CD4-positive, alpha-beta T cell (primary cell): ENCODE measurements at regions not wholly inside any gene's neighbourhood (a gene's known extent, or its start where the extent isn't known, plus 50 kb on each side); places are given as distances from the start of the nearest gene placed in this dataset.

ENCODE experiments used
- ATAC-seq: fragments of 200-7000 bp; cut with Tn5 transposase; one replicate; pipeline ENCODE4 v1.10.0; 2022; ENCODE audit warnings: mild to moderate bottlenecking; ENCODE audit not compliant: poor library complexity
- CTCF ChIA-PET: fragments of 350-600 bp; sonication (Branson Sonifier 250); formaldehyde crosslinking; loops from one replicate; lab custom pipeline; 2021; ENCODE audit warnings: antibody characterized with exemption, inconsistent platforms; lab: Charles Lee
- POLR2A ChIA-PET: fragments of 350-600 bp; sonication (Branson Sonifier 250); formaldehyde crosslinking; loops from one replicate; lab custom pipeline; 2021; ENCODE audit warnings: antibody characterized with exemption, inconsistent platforms; lab: Charles Lee
- DNase-seq, 14 experiments: peaks; one replicate each; pipeline ENCODE4 v3.0.0-alpha.2; 2013 to 2020; ENCODE audit warnings: mixed read lengths in 2 of 14
- H3K27ac ChIP-seq, 2 donors: one replicate each; pipeline versions ENCODE4 v1.5.1 to v1.7.0; 2013; ENCODE audit warnings: low read length in 2 of 2, low read depth in 1 of 2, mild to moderate bottlenecking in 1 of 2
- H3K27me3 ChIP-seq, 2 experiments: 1 replicate in 1 of 2; 2 replicates in 1 of 2; pipeline versions ENCODE4 v1.6.1 to v1.7.0; 2013; ENCODE audit warnings: low read length in 2 of 2, control low read depth in 1 of 2, mild to moderate bottlenecking in 1 of 2, moderate library complexity in 1 of 2; ENCODE audit not compliant: insufficient read depth in 2 of 2, control insufficient read depth in 1 of 2
- H3K36me3 ChIP-seq: one replicate; pipeline ENCODE4 v1.6.1; 2013; ENCODE audit warnings: low read length, control low read depth; ENCODE audit not compliant: insufficient read depth
- H3K4me1 ChIP-seq: one replicate; pipeline ENCODE4 v1.6.1; 2013; ENCODE audit warnings: low read length, control low read depth; ENCODE audit not compliant: insufficient read depth
- H3K4me3 ChIP-seq: one replicate; pipeline ENCODE4 v1.5.1; 2013; ENCODE audit warnings: mild to moderate bottlenecking, low read length, moderate library complexity
- H3K9me3 ChIP-seq, 2 experiments: 1 replicate in 1 of 2; 2 replicates in 1 of 2; pipeline versions ENCODE4 v1.6.1 to v1.7.0; 2013; ENCODE audit warnings: low read length in 2 of 2, mild to moderate bottlenecking in 2 of 2, control low read depth in 1 of 2, moderate library complexity in 1 of 2; ENCODE audit not compliant: control insufficient read depth in 1 of 2, insufficient read depth in 1 of 2
- H3K27ac Mint-ChIP-seq: one replicate; pipeline ENCODE4 v1.8.0; 2020; ENCODE audit warnings: mixed read lengths
- H3K27me3 Mint-ChIP-seq: one replicate; pipeline ENCODE4 v1.8.0; 2021; ENCODE audit warnings: mixed read lengths
- H3K36me3 Mint-ChIP-seq: one replicate; pipeline ENCODE4 v1.8.0; 2021; ENCODE audit warnings: low read depth, mixed read lengths
- H3K4me1 Mint-ChIP-seq: one replicate; pipeline ENCODE4 v1.8.0; 2021; ENCODE audit warnings: low read depth, mixed read lengths
- H3K4me3 Mint-ChIP-seq: one replicate; pipeline ENCODE4 v1.8.0; 2020; ENCODE audit warnings: mild to moderate bottlenecking, mixed read lengths
- H3K9me3 Mint-ChIP-seq: one replicate; pipeline ENCODE4 v1.8.0; 2020; ENCODE audit warnings: mixed read lengths
- intact Hi-C, 2 experiments: fragments of 100-400 bp; cut with DNase I in 1 of 2; cut with micrococcal nuclease in 1 of 2; formaldehyde crosslinking; loops; one replicate each; pipeline versions ENCODE4 v1.15.1 to v1.9.0; 2023 to 2025; cut with DNase I, micrococcal nuclease
- TF ChIP-seq, protein P1 (sequence below): fragments of 200-600 bp; IDR thresholded peaks from one replicate; pipeline ENCODE4 v1.8.0; 2022; ENCODE audit warnings: antibody characterized with exemption, mild to moderate bottlenecking

DNA sequence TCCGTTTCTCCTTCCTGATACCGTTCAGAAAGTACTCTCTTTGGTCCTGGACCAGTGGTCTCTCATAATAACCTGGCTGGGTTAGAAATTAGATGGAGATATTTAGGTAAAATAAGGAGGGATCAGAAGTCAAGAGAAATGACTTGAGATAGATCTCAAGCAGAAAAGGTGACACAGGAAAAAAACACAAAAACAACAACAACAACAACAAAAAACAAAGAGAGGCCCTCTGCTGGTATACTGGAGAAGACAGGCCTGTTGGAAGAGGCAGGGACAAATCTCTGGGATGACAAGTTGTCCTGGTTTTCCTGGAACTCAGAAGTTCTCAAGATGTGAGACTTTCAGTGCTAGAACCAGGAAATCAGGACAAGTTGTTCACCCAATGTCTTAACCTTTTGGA is 430.5 kb downstream of the SHISA9 start:
- no peak overlapping the region for H3K4me3 Mint-ChIP-seq
- peaks cover 7% of the 10 kb centered on the region for H3K27me3 Mint-ChIP-seq
- DNase-seq (no peak), ATAC-seq (no peak)
- intact Hi-C loops: no loop called here
- Histone ChIP-seq H3K36me3 (no peaks in the 10 kb centered on the region), H3K27ac (no peak overlapping the region), H3K4me3 (no peak overlapping the region), H3K27me3 (no peaks in the 10 kb centered on the region), H3K9me3 (peaks cover 0 to 4% of the 10 kb centered on the region in 2 experiments), H3K4me1 (no peaks in the 10 kb centered on the region)
- H3K4me1 Mint-ChIP-seq: no peaks in the 10 kb centered on the region
- H3K27ac Mint-ChIP-seq: no peak overlapping the region
- ChIA-PET CTCF (no interaction called here), POLR2A (no interaction called here)
- H3K36me3 Mint-ChIP-seq: no peaks in the 10 kb centered on the region
- TF ChIP-seq, protein P1, sequence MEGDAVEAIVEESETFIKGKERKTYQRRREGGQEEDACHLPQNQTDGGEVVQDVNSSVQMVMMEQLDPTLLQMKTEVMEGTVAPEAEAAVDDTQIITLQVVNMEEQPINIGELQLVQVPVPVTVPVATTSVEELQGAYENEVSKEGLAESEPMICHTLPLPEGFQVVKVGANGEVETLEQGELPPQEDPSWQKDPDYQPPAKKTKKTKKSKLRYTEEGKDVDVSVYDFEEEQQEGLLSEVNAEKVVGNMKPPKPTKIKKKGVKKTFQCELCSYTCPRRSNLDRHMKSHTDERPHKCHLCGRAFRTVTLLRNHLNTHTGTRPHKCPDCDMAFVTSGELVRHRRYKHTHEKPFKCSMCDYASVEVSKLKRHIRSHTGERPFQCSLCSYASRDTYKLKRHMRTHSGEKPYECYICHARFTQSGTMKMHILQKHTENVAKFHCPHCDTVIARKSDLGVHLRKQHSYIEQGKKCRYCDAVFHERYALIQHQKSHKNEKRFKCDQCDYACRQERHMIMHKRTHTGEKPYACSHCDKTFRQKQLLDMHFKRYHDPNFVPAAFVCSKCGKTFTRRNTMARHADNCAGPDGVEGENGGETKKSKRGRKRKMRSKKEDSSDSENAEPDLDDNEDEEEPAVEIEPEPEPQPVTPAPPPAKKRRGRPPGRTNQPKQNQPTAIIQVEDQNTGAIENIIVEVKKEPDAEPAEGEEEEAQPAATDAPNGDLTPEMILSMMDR: no peak
- peaks cover 7% of the 10 kb centered on the region for H3K9me3 Mint-ChIP-seq

DNA sequence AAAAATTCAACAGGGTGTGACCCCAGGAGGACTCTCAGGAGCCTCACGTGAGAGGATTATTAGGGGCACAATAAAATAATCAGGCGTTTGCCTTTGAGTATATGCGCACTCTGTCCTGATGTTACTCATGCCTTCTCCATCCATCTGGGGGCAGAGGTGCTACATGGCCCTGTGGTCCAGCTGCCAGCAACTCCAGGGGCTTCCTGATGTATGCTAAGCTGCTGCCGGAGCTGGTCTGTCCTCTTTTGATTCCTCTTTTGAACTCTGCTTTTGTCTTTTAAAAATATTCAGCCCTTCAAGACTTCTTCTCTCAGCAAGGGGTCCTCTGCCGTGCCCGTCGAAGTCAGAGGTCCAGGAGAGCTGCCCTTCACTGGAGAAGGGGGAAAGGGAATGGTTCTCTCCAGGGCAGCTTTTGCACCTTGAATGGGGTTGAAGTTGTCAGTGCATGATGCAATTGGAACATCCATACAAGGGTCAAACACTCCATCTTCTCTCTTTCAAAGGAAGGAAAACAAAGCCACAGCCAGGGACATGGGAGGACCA is 431.4 kb downstream of the SHISA9 start:
- Histone ChIP-seq H3K4me1 (no peaks in the 10 kb centered on the region), H3K36me3 (no peaks in the 10 kb centered on the region), H3K27ac (no peak overlapping the region), H3K4me3 (no peak overlapping the region), H3K27me3 (no peaks in the 10 kb centered on the region), H3K9me3 (peaks cover 0 to 4% of the 10 kb centered on the region in 2 experiments)
- Mint-ChIP-seq H3K27me3 (peaks cover 7% of the 10 kb centered on the region), H3K36me3 (no peaks in the 10 kb centered on the region), H3K27ac (no peak overlapping the region), H3K9me3 (peaks cover 7% of the 10 kb centered on the region), H3K4me3 (no peak overlapping the region), H3K4me1 (no peaks in the 10 kb centered on the region)
- intact Hi-C loops: no loop called here
- TF ChIP-seq, protein P1: no peak
- DNase-seq (no peak), ATAC-seq (no peak)
- CTCF ChIA-PET: no interaction called here
- POLR2A ChIA-PET: no interaction called here

DNA sequence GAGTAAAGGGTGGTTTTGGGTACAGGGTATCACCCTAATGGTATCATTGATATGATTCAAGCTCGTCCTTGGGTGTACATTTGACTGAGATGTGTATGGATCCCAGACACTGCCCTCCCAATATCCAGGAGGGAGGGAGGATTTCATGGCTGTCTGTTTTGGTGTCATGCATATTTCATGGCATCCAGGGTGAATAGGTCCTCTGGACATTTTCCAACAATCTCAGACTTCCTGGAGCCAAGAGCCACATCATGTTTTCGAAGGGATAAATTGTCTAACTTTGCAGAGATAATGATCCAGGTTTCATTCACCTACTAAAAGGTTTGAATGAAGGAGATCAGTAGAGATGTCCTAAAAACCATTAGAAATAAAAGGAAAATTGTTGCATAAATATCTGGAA is 431.9 kb downstream of the SHISA9 start:
- ATAC-seq (no peak), DNase-seq (no peak)
- CTCF ChIA-PET: no interaction called here
- Mint-ChIP-seq H3K27me3 (peaks cover 7% of the 10 kb centered on the region), H3K9me3 (peaks cover 7% of the 10 kb centered on the region), H3K4me1 (no peaks in the 10 kb centered on the region), H3K4me3 (no peak overlapping the region), H3K27ac (no peak overlapping the region), H3K36me3 (no peaks in the 10 kb centered on the region)
- Histone ChIP-seq H3K27me3 (no peaks in the 10 kb centered on the region), H3K27ac (no peak overlapping the region), H3K4me3 (no peak overlapping the region), H3K9me3 (peaks cover 0 to 4% of the 10 kb centered on the region in 2 experiments), H3K36me3 (no peaks in the 10 kb centered on the region), H3K4me1 (no peaks in the 10 kb centered on the region)
- POLR2A ChIA-PET: no interaction called here
- intact Hi-C loops: no loop called here
- TF ChIP-seq, protein P1: no peak
